ENCODE measurements at regions not wholly inside any gene's neighbourhood (a gene's known extent, or its start where the extent isn't known, plus 50 kb on each side); places are given as distances from the start of the nearest gene placed in this dataset.

DNA sequence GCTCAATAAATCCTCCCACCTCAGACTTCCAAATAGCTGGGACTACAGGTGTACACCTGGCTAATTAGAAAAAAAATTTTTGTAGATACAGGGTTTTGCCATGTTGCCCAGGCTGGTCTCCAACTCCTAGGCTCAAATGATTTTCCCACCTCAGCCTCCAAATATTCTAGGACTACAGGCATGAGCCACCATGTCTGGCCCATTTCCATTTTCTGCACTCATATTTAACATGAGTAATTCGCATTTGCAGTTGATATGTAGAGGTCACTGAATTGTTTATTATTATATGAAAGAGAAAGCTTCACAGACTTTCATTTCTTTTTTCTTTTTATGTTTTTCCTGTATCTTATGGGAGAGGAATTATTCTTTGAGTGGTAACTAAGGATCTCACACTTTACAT lies 492.7 kb downstream of the CNTN3 start:
- TF ChIP-seq CTCF (IDR thresholded peaks at IDR 0.05) = no peak
- TF ChIP-seq POLR2A (IDR thresholded peaks at IDR 0.05) = no peak
- TF ChIP-seq POLR2AphosphoS5 (IDR thresholded peaks at IDR 0.05; ENCODE audit: insufficient read depth in 1 of 2, low read depth in 1 of 2) = no peak

Data from vagina (tissue), 2 donors.